ENCODE measurements at regions not wholly inside any gene's neighbourhood (a gene's known extent, or its start where the extent isn't known, plus 50 kb on each side); places are given as distances from the start of the nearest gene placed in this dataset.

DNA sequence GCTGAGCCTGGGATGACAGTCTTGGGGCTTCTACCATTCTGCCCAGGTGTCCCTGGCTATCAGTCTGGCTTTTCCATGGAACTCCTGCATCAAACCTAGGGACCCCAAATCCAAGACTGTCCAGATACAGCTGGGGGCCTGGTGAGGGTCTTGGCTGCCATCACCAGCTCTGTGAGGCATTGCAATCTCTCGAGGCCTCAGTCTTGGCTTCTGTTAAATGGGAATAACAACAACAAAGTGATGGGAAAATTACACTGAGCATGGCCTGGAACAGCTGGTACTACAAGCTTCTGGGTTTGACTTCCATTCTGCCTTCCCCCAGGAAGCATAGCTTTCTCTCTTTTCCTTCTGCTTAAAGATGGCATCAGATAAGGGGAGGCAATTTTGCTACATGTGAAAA lies 50.0 kb upstream of the LCTL start:
- no peak for DNase-seq

DNA sequence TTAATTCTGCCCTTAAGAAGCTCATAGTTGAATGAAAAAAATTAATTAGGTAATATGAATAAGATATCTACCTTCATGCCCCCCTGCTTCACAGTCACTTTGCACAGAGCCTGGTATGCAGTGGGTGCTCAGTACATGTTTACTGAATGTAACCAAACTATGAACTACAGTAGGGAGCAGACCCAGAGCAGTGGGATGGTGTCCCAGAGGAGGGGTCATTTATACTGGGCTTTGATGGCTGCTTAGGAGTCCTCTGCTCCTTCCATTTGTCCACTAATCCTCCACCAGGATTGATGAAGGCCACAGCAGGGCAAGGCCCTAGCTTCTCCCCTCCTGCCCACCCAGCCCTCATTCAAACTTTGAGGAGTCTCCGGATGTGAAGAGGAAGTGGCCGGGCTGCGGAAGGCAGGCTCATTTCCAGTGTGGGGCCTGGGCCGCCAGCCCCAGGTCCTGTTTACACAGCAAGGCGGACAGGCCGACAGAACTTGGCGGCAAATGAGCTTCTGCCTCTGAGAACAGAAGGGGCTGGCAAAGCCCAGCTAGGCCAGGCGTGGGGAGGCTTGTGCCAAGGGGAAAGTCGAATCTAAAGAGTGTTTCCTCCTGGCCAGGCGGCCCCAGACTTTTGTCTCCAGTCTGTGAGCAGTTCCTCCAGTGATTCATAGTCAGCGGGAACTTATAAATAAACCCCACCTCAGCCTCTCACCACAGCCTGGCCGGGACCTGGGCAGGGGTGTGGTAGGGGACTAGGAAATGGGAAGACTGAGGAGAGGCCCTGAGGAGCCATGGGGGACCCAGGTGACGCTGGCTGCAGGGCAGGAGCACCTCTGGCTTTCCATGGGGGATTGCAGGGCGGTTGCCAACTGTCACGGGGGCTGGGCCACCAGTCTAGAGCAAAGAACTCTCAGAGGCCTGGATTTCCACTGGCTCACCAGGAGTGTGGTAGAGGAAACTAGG lies 51.6 kb upstream of the LCTL start:
- DNase-seq = no peak

DNA sequence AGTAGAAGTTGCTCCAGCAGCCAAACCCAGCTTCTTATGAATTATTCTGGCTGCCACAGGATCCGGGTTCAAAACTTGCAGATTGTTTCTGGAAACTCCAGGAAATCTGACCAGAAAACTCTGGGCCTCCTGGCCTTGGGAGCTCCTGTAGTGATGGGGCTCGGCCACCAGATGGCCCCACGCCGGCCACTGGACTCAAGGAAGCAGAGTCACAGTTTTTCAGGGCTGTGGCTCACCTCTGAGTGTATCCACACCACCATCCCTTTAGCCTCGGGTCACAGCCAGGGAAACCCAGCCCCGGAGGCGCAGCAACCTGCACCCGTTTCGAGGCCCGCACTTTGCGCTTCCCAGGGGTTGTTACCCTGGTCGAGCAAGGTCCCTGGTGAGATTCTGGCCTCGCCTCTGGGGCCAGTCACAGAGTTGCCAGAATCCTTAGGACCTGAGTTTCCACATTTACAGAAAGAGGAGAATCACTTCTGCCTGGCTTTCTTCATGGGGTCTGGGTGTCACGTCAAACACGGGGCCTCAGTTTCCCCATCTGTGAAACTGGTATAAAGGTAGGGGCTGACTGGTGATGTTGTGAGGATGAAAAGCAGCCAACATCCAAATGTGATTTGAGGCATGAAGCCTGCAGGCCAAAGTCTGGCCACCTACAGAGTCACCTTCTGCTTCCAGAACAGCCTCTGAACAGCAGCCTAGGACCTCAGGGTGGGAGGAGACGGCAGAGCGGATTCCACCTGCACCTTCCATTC lies 53.5 kb upstream of the LCTL start:
- peak; percentile 40 for DNase-seq

- DNase-seq = no peak
Measured at GRCh38 chr15:66620341-66620740, 54.5 kb upstream of the LCTL start.

GRCh38 chr15:66620744-66621344 lies 55.0 kb upstream of the LCTL start:
- DNase-seq = no peak

DNA sequence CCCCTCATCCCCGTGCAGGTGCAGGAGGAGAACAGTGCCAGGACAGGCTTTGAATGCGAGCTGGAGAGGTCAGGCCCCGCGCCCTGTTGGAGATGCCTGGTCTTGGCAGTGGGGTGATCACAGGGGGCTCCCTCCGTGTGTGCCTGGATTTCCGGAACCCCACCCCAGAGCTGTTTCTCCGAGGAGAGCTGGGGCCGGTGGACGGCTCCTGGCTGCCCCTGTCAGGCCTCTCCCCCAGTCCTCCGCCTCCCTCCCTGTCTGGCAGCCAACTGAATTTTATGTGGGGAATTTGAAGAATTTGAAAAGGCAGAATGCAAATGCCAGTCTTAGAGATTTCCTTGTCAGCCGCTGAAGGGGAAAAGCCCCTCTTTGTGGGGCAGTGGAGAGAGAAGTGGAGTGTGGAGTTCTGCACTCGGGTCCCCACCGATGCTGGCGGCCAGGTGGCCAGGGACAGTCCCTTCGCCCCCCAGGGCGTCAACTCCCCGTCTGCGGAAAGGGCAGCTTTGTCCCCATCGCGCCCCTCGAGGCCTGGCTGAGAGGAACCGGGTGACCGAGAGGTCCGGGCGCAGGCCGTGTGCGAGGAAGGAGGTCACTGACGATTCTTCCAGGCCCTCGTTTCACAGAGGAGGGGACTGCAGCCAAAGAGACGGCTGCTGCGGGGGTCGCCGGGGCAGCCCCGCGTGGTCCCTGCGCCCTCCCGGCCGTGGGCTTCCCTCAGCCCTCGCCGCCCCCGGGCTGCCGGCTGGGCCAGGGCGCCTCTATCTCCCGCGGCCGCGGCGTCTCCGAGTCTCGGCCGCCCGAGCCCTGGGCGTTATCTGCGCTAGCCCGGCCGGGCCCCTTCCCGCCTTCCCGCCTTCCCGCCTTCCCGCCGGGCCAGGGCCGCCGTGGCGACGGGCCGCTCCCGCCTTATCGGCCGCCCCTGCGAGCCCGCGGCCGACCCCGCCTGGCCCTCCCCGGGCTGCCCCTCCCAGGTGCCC lies 56.0 kb upstream of the LCTL start:
- no peak for DNase-seq

- DNase-seq = no peak
Measured at GRCh38 chr15:66622591-66623022, 56.8 kb upstream of the LCTL start.

- no peak for DNase-seq
Measured at GRCh38 chr15:66623801-66624453, 58.1 kb upstream of the LCTL start.

GRCh38 chr15:66625531-66625930 lies 59.7 kb upstream of the LCTL start:
- no peak for DNase-seq

DNA sequence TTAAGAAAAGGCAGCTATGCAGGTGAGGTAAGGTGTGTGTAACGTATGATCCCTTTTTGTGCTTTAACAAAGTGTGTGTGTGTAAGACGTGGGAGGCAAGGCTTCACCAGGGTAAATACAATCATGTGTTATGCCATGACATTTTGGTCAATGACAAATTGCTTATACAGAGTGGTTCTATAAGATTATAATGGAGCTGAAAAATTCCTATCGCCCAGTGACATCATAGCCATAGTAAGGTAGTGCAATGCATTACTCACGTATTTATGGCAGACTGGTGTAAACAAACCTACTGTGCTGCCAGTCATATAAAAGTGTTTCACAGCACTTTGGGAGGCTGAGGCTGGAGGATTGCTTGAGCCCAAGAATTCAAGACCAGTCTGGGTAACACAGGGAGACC lies 60.2 kb upstream of the LCTL start:
- DNase-seq = no peak

GRCh38 chr15:66628976-66629723 lies 63.4 kb upstream of the LCTL start:
- no peak for DNase-seq

- DNase-seq = no peak
Measured at GRCh38 chr15:66629817-66630576, 64.2 kb upstream of the LCTL start.

- no peak for DNase-seq
Measured at GRCh38 chr15:66630801-66631351, 65.1 kb upstream of the LCTL start.

DNA sequence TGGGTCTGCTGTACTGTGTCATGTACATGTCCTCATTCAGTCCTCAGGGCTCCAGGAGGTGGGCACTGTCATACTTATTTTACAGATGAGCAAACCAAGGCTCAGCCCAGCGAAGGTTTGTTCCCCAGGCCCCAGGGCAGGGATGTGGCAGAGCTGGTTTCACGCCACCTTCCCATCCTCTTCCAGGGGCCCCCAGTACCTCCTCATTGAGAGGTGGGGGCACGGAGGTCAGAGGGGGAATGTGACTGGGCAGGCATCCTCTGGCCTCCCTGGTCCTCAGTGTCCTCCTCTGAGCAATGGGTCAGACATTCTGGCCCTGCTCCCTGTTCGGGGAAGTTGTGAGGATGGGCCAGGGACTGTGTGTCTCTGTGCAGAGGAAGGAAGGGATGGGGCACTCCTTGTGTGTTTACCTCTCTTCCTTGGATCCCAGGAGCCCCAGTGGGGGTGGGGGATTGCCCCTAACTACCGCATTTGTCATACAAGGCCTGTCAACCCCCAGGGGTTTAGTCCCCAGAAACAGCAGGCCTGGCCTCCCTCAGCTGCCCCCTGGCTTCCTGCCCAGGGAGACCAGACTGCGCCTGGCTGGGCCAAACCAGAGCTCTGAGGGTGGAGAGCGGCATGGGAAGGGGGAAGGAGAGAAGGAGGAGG lies 65.9 kb upstream of the LCTL start:
- DNase-seq = no peak

DNA sequence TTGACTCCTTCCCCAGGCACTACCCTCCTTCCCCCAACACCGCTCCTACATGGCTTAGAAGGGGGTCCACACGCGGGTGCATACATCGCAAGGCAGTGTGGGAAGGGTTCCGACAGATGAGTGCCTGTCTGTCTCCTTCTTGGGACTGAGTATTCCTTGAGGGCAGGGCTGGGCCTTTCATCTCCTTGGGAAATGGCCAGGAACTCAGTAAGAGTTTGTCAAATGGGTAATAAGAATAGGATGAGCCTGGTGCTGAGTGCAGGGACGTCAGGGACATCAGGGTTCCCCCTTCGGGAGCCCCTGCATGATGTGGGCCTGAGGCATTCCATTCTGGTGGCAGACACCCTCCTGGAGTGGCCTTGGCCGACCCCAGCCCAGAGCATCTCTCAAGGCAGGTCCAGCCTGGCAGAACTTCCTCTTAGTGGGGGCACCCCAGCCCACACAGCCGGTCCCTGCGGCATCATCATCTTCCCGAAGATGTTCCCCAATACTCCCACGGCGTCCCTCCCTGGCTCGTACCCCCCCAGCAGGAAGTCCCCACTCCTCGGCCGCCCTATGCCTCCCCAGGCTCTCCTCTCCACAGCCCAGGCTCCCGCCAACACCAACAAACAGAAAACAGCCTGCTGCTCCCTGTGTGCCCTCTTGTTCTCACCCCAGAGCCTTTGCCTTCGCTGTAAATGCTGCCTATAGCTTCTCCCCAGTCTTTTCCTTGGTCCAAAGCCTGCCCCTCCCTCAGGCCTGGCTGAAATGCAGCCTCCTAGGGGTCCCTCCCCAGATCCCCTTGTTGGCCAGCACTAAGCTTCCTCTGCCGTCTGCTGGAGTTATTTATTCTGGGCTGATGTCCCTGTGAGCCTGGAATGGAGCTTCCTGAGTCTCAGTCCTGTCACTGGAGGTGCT lies 67.5 kb upstream of the LCTL start:
- no peak for DNase-seq

DNA sequence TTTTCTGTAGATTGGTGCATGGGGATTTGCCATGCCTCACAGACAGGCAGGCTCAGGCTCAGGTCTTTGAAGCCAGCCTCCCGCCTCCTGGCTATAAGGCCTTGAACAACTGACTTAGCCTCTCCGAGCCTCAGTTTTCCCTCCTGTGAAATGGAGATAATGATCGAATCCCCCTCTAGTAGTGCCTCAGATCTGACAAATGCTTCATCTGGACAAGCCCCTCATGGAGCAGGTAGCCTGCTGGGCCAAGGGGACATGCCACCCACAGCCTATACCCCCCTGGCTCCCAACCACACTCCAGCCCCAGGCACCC lies 68.1 kb upstream of the LCTL start:
- DNase-seq = no peak

GRCh38 chr15:66634540-66634939 lies 67.5 kb upstream of the SMAD6 start:
- no peak for DNase-seq

GRCh38 chr15:66635006-66635405 lies 67.0 kb upstream of the SMAD6 start:
- DNase-seq = no peak

GRCh38 chr15:66635817-66636216 lies 66.2 kb upstream of the SMAD6 start:
- DNase-seq = no peak

Measured in activated naive CD4-positive, alpha-beta T cell treated with anti-CD3 and anti-CD28 coated beads, Interleukin-2, amount 50 U/mL, for 16 hours (primary cell).